SJSA1 (cell line): ENCODE measurements at regions not wholly inside any gene's neighbourhood (a gene's known extent, or its start where the extent isn't known, plus 50 kb on each side); places are given as distances from the start of the nearest gene placed in this dataset.

Experiments
- DNase-seq, 2 experiments: peaks; one replicate each; pipeline ENCODE4 v3.0.0-alpha.2; 2015 to 2020; ENCODE audit warnings: low spot score in 2 of 2, low read depth in 1 of 2
- H3K27ac ChIP-seq: fragments of 250-450 bp; sonication (Bioruptor Pico); 2 replicates; pipeline ENCODE4 v1.5.1; 2020; ENCODE audit warnings: mild to moderate bottlenecking, moderate library complexity
- H3K27me3 ChIP-seq: fragments of 250-450 bp; sonication (Bioruptor Pico); replicated peaks from 2 replicates; pipeline ENCODE4 v1.5.1; 2020; ENCODE audit warnings: mild to moderate bottlenecking, moderate library complexity
- H3K36me3 ChIP-seq: fragments of 250-450 bp; sonication (Bioruptor Pico); 2 replicates; pipeline ENCODE4 v1.5.1; 2020; ENCODE audit warnings: mild to moderate bottlenecking
- H3K4me1 ChIP-seq: fragments of 250-450 bp; sonication (Bioruptor Pico); replicated peaks from 2 replicates; pipeline ENCODE4 v1.6.1; 2021; ENCODE audit warnings: mild to moderate bottlenecking
- H3K4me3 ChIP-seq: fragments of 250-450 bp; sonication (Bioruptor Pico); 2 replicates; pipeline ENCODE4 v1.5.1; 2020; ENCODE audit warnings: mild to moderate bottlenecking
- H3K9me3 ChIP-seq: fragments of 250-450 bp; sonication (Bioruptor Pico); replicated peaks from 2 replicates; pipeline ENCODE4 v1.5.1; 2020; ENCODE audit warnings: mild to moderate bottlenecking

DNA sequence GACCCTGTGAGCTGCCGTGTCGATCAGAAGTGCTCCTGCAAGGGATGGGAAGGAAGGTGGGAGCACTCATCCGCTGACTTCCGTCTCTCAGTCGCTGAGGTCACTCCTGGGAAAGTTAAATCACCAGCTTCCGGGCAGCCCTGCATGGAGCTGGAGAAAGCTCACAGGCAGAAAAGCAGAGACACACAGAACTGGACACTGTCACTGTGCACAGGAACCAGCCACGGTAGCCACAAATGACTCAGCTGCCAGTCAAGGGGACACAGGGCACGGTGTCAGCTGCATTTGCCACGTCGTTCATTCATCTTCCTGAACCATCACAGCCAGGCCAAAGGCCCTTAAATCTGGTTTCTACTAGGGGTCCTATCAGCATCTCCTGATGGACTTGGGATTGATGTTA lies 226.4 kb upstream of the PSMD7 start:
- Histone ChIP-seq H3K4me3 (no peak overlapping the region), H3K9me3 (no peaks in the 10 kb centered on the region), H3K36me3 (no peaks in the 10 kb centered on the region), H3K27me3 (0 out of 2 replicates have a peak, but pooled peaks cover 4% of the 10 kb centered on the region), H3K4me1 (no peaks in the 10 kb centered on the region), H3K27ac (no peak overlapping the region)
- no peak for DNase-seq

DNA sequence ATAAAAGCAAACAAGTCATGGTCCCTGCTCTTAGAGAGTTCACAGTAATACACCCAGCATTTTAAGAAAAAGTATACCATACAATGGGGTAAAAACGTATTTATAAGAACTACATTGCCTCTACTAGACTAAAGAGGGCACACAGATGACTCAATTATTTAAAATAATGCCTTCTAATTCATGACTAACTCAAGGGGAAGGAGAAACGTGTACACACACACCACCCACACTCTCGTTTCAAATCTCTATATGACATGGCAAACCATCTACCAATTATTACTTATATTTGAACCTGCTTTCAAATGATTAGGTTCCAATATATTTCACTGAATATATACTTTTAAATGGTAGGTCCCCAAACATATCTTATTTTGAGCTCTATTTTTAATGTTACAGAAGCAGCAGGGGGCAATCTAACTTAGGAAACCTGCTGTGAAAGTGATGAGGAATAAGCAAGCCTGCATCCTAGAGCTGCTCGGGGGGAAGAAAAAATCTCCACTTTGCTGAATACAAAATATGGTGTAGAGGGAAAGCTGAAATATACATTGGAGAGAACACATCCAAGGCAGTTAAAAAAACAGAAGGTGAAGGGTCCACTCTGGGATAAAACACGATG lies 232.4 kb upstream of the PSMD7 start:
- H3K27me3 ChIP-seq: peaks cover 4% of the 10 kb centered on the region; the same call in 1 of the 2 replicates
- no peak overlapping the region for H3K4me3 ChIP-seq
- H3K27ac ChIP-seq: no peak overlapping the region
- DNase-seq: peak in 1 of 2 experiments; percentile 1
- H3K36me3 ChIP-seq: no peaks in the 10 kb centered on the region
- H3K9me3 ChIP-seq: no peaks in the 10 kb centered on the region
- H3K4me1 ChIP-seq: no peaks in the 10 kb centered on the region

DNA sequence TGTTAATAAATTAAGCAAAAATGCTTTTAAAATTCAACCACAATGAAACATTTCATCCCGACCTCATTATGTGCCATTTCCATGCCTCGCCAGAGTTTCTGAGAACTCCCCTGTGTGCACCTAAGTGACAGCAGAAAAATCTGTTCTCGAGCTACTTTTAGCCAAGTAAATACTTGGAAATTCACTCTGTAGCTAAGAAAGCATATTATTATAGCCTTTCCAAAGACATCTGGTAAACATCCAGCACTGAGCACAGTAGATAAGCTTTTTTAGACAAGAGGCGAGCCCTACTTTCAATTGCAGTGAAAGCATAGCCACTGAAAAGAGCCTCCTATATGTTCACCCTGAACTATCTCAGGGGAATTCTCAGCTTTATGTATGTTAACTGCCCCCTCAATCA lies 242.8 kb upstream of the PSMD7 start:
- DNase-seq: no peak
- H3K9me3 ChIP-seq: no peaks in the 10 kb centered on the region; the same call in 1 of the 2 replicates
- no peaks in the 10 kb centered on the region for H3K4me1 ChIP-seq
- H3K27me3 ChIP-seq: no peaks in the 10 kb centered on the region
- no peak overlapping the region for H3K4me3 ChIP-seq
- no peaks in the 10 kb centered on the region for H3K36me3 ChIP-seq
- H3K27ac ChIP-seq: no peak overlapping the region

DNA sequence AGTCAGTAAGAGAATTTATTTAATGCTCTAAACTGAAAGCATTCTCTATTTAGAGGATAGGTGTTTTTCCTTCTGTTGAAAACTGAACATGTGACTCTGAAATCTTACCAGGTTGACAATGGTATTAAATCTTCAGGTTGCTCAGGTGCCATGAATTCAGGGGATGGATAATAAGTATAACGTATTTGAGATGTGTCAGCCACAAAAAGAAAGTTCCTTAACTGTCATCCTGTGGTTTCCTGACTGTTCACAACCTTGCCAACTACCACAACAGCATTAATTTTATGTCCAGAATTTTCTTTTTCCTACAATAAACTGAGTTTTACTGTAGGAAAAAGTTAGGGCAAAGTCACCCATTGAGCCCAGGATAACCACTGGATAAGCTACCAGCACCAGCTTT lies 243.3 kb upstream of the PSMD7 start:
- Histone ChIP-seq H3K9me3 (no peaks in the 10 kb centered on the region; the same call in 1 of the 2 replicates), H3K27me3 (no peaks in the 10 kb centered on the region), H3K4me1 (no peaks in the 10 kb centered on the region), H3K36me3 (no peaks in the 10 kb centered on the region), H3K27ac (no peak overlapping the region), H3K4me3 (no peak overlapping the region)
- no peak for DNase-seq

DNA sequence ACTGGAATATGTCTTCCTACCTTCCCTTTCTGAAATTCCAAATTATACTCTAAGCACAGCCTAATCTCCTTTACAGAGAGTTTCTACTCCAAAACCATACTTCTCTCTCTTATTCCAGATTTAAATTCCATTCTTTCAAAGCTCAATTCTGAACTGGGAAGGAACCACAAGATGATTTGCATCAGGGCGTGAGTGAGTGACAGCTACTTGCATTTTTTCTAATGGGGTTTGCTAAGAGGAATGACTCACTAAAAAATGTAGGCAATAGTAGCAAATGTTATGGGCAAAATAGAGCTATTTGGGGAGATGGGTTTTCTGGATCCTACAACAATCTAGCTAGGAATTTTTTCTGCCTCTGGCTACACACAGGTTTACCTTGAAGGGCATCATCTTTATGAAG lies 244.6 kb upstream of the PSMD7 start:
- H3K9me3 ChIP-seq: no peaks in the 10 kb centered on the region; the same call in 1 of the 2 replicates
- H3K4me3 ChIP-seq: no peak overlapping the region
- no peaks in the 10 kb centered on the region for H3K4me1 ChIP-seq
- no peak for DNase-seq
- H3K27ac ChIP-seq: no peak overlapping the region
- no peaks in the 10 kb centered on the region for H3K36me3 ChIP-seq
- H3K27me3 ChIP-seq: no peaks in the 10 kb centered on the region

DNA sequence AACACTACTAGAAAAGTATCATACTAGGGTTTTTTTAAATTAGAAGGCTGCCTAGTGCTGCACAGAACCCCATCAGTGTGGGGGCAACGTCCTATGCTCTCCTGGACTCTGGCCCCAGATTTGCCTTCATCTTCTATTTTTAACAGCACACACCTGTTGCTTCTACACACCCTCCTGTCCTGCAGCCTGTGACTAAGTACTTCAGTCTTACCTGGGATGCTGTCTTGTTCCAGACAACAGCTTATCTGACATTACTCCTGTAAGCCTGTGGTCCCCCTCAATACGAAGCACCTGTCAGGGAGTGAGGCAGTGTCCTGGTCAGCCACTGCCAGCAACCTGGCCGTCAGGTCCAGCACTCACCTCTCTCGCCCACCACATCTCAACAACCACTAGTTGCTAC lies 247.6 kb upstream of the PSMD7 start:
- Histone ChIP-seq H3K27me3 (no peaks in the 10 kb centered on the region), H3K9me3 (no peaks in the 10 kb centered on the region), H3K4me3 (no peak overlapping the region), H3K36me3 (no peaks in the 10 kb centered on the region), H3K4me1 (no peaks in the 10 kb centered on the region), H3K27ac (no peak overlapping the region)
- no peak for DNase-seq

DNA sequence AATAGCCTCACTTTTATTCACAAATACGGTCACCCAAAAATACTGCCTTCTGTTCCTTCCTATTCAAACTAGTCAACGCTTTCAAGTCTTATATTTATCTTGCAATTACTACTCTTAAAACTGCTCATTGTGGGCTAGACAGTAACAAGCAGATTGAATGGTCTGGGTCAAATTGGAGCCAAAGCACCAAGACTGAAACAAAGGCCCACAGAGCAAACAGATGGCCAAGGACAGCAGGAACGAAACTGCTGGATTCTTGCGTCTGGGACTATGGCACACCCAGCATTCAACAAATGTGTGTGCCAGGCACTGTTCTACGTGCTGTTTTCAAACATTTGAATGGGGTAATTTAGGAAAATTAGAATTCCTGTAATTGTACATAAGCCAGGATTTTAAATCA lies 250.1 kb upstream of the PSMD7 start:
- H3K4me1 ChIP-seq: no peaks in the 10 kb centered on the region
- no peak overlapping the region for H3K4me3 ChIP-seq
- no peaks in the 10 kb centered on the region for H3K27me3 ChIP-seq
- H3K27ac ChIP-seq: no peak overlapping the region
- DNase-seq: no peak
- H3K36me3 ChIP-seq: no peaks in the 10 kb centered on the region
- no peaks in the 10 kb centered on the region for H3K9me3 ChIP-seq

DNA sequence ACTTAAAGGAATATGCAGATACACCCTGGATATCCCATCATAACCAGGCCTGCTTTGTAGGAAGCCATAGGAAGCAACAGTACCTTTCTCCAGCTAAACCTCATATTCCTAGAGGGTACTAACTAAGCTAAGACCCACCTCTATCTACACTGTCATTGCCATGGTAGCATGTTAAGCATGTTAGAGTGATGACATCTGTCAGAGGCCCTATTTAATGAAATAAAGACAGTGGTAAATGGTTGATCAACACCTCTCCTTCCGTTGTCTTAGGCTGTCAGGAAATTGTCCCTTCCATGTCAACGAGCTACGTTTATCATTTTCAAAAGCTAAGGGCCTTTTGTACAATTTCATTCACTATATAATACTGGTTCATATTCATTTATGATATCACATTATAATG lies 251.1 kb upstream of the PSMD7 start:
- H3K9me3 ChIP-seq: no peaks in the 10 kb centered on the region
- H3K4me3 ChIP-seq: no peak overlapping the region
- H3K27ac ChIP-seq: no peak overlapping the region
- H3K4me1 ChIP-seq: no peaks in the 10 kb centered on the region
- H3K27me3 ChIP-seq: no peaks in the 10 kb centered on the region
- DNase-seq: no peak
- no peaks in the 10 kb centered on the region for H3K36me3 ChIP-seq

DNA sequence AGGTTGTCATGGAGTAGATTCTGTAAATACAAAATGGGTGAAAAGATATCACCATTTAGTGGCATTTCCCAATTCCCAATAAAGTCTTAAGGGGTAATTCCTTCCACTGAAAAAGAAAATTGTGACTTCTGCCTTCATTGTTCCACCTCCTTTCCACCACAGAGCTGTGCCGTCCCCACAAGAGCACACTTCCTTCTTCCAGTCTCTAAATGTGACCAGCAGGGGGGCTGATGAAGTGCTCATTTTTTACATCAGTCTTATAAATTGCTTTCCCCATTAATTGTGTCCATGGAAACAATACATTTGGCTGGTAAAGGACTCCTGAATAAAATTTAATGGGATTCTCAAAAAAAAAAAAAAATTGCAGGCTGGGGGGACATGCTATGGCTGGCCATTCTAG lies 260.8 kb upstream of the PSMD7 start:
- H3K4me3 ChIP-seq: no peak overlapping the region
- H3K27me3 ChIP-seq: no peaks in the 10 kb centered on the region
- DNase-seq: no peak
- H3K36me3 ChIP-seq: no peaks in the 10 kb centered on the region
- no peak overlapping the region for H3K27ac ChIP-seq
- no peaks in the 10 kb centered on the region for H3K4me1 ChIP-seq
- H3K9me3 ChIP-seq: no peaks in the 10 kb centered on the region

DNA sequence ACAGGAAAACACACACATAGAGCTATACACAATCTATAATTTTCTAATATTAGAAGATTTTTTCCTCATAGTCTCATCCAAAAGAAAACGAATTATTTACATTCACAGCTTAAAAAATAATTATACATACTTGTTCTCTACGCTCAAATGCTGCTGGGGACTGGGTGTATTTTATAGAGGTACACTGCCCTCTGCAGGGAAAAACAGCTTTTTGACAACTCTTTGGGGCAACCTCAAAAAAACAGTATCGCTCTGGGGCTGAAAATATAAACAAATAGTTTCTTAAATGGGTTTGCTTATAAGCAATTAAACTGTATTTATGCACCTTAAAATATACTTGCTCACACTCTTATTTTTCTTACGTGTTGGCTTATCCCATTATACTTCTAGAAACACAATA lies 261.8 kb upstream of the PSMD7 start:
- H3K4me3 ChIP-seq: no peak overlapping the region
- DNase-seq: no peak
- no peak overlapping the region for H3K27ac ChIP-seq
- H3K27me3 ChIP-seq: no peaks in the 10 kb centered on the region
- H3K4me1 ChIP-seq: no peaks in the 10 kb centered on the region
- no peaks in the 10 kb centered on the region for H3K9me3 ChIP-seq
- H3K36me3 ChIP-seq: no peaks in the 10 kb centered on the region

DNA sequence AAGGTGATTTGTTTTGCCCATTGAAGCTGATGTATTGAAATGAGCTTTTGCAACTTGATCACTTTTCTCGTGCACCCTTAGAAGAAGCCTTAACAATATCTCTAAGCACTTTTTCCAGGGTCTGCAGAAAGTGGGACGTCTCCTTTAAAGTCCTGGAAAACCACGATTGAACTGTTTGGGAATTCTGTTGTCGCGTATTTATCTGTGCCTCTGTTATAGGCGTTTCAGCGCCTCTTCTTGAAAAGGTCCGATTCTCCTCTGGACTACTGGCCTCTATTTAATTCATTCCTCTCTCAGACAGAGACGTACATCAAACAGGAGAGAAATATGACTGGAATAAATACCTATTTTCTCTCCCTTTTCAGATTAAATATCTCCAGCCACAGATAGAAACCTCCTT lies 262.4 kb upstream of the PSMD7 start:
- no peaks in the 10 kb centered on the region for H3K27me3 ChIP-seq
- no peaks in the 10 kb centered on the region for H3K9me3 ChIP-seq
- H3K4me3 ChIP-seq: no peak overlapping the region
- no peak for DNase-seq
- H3K4me1 ChIP-seq: no peaks in the 10 kb centered on the region
- H3K36me3 ChIP-seq: no peaks in the 10 kb centered on the region
- no peak overlapping the region for H3K27ac ChIP-seq

DNA sequence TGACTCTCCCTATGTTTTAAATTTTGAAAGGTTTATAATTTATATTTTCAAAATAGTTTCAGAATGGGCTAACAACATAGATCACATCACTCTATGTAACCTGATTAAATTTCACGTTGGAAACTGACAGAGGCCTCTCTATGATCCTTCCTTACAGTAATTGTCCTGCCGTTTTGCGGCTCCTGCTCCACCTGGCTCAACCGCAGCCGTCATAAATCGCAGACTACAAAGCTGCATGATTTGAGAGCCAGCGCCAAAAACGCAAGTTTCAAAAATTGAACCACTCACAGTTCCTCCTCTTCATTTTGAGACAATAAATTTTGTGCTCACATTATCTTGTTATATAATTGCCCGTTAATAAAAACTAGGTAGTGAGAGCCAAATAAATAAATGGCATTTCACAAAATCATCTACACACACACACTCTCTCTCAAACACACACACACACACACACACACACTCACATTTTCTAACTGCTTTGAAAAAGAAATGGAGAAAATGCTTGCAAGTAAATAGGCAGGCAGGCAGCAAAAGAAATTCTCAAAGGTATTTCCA lies 263.1 kb upstream of the PSMD7 start:
- H3K9me3 ChIP-seq: no peaks in the 10 kb centered on the region
- no peaks in the 10 kb centered on the region for H3K27me3 ChIP-seq
- H3K4me1 ChIP-seq: no peaks in the 10 kb centered on the region
- H3K36me3 ChIP-seq: no peaks in the 10 kb centered on the region
- H3K4me3 ChIP-seq: no peak overlapping the region
- H3K27ac ChIP-seq: no peak overlapping the region
- no peak for DNase-seq

DNA sequence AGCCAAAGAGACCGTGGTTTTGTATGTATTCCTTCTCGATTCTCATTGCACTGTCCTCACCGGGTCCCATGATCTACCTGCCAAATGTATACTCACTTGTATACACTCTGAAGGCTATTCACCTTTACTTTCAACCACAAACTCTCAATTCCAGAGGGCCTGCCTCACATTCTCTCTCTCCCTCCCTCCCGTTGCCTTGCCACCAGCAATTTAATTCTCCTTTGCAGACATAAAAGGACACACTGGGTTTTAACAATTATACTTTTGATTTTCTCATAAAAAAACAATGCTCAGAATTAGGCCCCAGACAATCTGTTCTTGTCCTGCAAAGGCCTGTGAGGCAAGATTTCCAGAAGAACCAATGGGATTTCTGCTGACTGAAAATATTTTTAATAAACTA lies 265.1 kb upstream of the PSMD7 start:
- no peak for DNase-seq
- no peaks in the 10 kb centered on the region for H3K27me3 ChIP-seq
- no peak overlapping the region for H3K4me3 ChIP-seq
- no peaks in the 10 kb centered on the region for H3K9me3 ChIP-seq
- H3K36me3 ChIP-seq: no peaks in the 10 kb centered on the region
- no peak overlapping the region for H3K27ac ChIP-seq
- no peaks in the 10 kb centered on the region for H3K4me1 ChIP-seq

DNA sequence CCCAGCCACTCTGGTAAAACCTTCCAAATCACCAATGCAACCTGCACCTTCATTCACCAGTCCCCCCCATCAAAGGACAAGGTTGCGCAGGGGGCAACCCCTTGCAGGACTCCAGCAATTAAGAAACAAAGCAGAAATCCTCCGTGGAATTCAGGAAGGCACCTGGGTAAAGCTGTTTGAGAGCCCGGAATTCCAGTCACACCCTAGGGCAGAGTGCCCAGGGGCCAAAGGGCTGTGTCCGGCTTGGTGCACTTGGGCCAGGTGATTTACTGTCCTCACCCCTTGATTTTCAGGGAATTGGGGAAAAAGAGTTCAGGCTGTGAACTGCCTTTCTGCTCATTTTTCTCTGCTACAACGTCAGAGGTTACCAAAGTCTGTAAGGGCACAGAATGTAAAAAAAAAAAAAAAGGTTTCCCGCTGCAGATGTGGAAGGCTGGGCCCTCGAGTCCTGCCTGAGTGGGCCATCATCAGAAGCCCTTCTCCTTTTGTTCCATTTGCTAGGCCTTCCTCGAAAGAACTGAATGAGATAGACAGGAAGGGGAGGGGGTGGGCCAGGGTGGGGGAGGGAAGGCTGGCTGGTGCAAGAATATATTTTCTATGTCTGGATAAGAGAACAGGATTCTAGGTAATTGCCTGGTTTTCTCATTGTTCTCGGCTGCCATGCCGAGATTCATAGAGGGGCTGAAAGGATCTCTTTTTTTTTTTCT lies 266.5 kb upstream of the PSMD7 start:
- no peak overlapping the region for H3K4me3 ChIP-seq
- no peaks in the 10 kb centered on the region for H3K27me3 ChIP-seq
- no peaks in the 10 kb centered on the region for H3K4me1 ChIP-seq
- no peak overlapping the region for H3K27ac ChIP-seq
- no peaks in the 10 kb centered on the region for H3K9me3 ChIP-seq
- H3K36me3 ChIP-seq: no peaks in the 10 kb centered on the region
- DNase-seq: no peak
